GM18909 (cell line): ENCODE measurements at regions not wholly inside any gene's neighbourhood (a gene's known extent, or its start where the extent isn't known, plus 50 kb on each side); places are given as distances from the start of the nearest gene placed in this dataset.

Experiments
- ATAC-seq: cut with Tn5 transposase; IDR thresholded peaks from one replicate; pipeline ENCODE4 v1.9.1; 2021; ENCODE audit warnings: mild to moderate bottlenecking; ENCODE audit not compliant: unreplicated experiment, poor library complexity

DNA sequence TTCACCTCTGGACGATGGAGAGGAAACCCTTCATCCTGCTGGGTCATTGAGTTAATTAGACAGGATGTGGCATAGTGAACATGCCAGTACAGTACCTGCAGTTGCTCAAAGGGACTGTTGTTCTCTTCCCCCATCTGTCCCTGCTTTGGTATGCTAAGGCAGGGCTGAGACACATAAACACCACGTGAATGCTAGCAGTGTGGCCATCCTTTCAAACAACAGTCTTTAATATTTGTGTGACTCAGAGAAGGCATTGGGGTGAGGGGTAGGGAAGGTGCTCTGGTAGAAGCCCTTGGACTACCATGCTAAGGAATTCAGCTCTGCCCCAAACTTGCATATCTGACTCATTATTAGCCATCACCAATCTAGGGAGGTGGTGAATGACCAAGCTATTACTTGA, 180.2 kb upstream of the ZNF618 start:
- no peak for ATAC-seq

DNA sequence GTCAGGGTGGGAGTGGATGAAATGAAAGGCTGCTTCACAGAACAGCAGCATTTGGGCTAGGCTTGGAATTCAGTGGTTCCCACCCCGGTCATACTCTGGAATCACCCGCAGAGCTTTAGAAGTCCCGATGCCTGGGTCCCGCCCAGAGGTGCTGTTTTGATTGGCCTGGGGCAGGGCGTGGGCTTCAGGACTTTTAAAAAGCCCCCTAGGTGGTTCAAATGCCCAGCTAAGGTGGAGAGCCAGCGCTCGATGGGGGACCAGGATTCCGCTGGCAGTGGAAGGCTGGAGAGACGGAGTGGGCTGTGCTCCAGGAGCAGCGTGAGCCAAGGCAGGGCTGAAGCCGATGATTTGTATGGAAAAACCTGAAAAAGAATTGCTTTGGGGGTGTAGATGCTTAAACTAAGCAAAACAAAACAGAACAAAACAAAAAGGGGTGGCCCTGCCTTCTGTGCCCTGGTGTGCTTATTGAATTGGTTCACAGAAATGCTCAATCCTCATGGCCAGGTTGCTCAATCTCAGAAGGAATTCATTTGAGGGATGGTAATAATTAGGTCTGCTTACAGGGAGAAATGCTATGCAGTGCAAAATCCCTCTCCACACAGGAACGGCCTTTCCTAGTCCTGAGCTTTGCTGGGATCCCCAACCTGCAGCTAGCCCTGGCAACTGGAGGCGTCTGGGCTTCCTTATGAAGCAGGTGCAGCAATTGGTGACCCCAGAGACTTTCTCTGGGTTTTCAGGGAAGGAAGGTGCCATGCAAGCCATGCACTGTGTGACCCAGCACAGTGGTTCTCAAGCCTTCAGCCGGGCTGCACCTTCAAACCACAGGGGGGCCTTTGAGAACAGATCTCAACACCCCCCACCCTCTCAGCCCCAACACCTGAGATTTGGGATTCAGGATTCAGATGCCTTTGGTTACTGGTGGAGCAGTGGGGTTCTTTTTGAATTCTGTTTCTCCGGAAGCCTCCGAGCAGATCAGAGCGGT, 174.0 kb upstream of the ZNF618 start:
- no peak for ATAC-seq

DNA sequence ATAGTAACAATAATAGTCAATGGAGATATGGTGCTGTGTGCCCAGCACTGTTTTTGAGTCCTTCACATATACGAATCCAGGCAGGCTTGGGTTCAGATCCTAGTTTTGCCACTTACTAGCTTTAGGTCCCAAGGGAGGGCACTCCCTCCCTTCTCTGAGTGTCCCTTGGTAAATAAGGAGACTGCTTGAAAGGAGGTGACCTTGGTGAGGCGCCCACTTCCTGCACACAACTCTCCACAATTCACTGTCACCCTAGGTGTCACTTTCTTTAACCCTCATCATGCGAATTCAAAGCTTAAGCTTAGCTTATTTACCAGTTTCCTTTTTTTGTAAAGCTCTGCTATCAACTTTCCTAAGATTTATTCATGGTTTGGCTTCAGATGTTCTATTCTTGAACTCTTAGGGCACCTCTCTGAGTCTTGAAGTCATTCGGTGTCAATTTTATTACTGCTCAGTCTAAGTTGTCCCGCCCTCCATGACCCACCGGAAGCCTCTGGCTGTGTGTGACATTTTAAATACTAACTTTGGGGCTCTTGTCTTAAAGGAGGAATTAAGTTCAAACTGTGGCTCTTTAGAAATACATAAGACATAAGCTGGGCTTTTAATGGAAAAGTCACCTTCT, 170.7 kb upstream of the ZNF618 start:
- no peak for ATAC-seq

- no peak for ATAC-seq
Measured at GRCh38 chr9:113705928-113706519, 170.1 kb upstream of the ZNF618 start.

GRCh38 chr9:113707953-113708695, 168.0 kb upstream of the ZNF618 start:
- no peak for ATAC-seq

DNA sequence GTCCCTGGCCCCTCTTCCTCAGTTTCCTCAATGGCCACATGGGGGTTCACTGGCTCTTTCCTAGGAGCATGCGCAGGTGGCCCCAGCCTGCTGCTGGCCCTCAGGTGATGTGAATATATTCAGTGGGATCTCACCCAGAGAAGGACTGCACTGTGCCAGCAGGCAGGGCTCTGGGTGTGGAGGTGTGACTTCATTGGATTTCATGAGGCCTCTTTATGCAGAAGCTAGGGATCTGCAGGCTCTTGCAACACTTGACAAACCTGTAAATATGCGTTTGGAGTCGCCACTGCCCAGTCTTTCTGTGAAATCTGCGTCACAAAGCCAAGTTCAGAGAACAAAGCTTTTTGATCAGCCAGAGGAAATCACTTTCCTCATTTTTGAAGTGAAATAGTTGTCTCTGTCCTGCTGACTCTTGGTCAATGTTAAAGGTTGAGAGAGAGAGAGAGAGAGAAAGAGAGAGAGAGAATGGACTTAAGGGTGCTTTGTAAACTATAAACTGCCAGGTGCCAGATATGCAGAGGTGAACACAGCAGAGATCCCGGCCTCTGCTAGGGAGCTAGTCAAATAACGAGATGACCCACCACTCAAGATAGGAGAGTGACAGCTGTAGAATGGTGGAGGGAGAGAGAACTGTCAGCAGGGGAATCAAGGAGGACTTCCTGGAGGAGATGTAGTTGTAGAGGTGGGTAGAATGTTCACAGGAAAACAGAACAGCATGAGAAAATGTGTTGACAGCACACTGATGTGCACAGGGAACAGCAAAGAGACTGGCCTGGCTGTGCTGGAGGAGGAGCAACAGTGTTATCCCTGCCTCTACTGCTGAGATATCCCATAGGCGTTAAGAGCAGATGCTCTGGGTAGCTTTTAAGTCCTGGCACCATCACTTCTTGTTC, 167.0 kb upstream of the ZNF618 start:
- ATAC-seq: no peak

DNA sequence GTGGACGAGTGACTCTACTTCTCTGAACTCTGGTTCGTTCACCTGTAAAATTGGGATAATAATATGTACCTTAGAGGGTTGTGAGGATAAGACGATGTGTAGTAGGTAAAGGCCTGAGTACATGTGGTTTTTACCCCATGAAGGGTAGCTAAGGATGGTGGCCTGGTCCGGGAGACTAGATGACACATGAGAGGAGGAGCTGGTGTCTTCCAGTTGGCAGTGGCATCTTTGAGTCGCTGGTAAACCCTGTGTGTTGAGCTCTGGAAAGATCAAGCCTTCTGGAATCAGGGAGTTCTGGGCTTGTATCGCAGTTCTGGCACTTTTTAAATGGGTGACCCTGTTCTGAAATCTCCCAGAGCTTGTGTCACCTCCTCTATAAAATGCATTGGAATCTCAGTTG, 166.4 kb upstream of the ZNF618 start:
- no peak for ATAC-seq

- no peak for ATAC-seq
Measured at GRCh38 chr9:113711251-113711650, 164.9 kb upstream of the ZNF618 start.

DNA sequence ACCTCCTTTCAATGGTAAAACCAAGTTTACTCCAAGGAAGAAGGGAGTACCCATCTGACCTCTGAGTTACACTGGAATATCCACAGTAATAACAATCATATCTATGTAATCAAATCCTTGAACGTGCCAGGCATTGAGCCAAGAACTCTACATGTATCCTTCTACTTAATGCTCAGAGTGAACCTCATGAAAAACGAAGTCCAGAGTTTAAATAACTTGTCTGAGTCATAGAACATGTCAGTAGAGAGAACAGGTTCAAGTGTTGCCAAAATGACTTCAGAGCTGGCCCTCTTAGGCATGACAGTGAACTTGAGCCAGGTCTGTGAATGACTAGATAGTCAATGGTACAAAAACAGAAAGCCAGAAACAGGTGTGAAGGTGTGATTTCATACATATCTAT, 164.1 kb upstream of the ZNF618 start:
- no peak for ATAC-seq

DNA sequence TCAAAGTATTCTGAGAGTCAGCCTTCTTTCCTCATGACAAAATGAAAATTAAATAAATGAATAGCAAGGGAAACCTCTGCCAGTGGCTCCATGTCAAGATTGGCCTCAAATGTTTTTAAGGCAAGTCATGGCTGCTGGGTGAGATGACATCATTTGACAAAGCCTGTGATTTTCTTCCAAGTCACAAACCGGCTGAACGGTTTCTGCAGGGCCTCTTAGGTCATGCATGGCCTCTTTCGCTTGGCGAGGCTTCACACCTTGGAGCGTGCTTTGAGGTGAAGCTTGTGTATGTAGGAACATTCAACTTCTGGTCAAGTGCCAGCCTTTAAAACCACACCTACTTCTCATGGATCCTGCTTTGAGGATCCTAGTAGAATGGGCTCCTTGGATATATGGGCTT, 161.0 kb upstream of the ZNF618 start:
- ATAC-seq: no peak

DNA sequence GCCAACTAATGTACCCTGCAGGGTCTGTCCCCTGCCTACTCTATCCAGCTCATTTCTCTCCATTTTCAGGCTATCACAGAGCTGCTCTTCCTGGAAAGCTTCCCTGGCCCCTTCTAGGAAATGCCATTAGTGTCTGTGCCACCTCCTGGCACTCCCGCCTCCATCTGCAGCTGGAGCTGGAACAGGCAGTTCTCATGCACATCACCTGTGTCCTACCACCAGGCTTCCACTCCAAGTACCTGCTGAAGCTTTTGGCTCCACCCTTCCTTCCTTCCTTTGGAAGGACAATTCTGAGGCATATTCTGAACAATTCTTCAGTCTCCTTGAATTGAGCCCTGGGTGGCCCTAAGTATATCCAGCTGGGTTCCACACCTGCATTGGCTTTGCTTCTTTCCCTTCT, 156.2 kb upstream of the ZNF618 start:
- no peak for ATAC-seq

GRCh38 chr9:113720495-113720894, 155.6 kb upstream of the ZNF618 start:
- no peak for ATAC-seq

DNA sequence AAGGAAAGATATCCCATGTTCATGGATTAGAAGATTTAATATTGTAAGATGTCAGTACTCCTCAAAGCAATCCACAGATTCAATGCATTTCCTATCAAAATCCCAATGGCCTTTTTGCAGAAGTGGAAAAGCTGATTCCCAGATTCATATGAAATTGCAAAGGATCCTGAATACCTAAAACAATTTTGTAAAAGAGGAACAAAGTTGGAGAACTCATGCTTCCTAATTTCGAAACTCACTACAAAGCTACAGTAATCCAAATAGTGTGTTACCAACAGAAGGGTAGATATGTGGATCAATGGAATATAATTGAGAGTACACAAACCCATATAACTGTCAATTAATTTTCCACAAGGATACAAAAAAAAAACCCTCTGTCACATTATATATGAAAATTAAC, 154.3 kb upstream of the ZNF618 start:
- ATAC-seq: no peak

DNA sequence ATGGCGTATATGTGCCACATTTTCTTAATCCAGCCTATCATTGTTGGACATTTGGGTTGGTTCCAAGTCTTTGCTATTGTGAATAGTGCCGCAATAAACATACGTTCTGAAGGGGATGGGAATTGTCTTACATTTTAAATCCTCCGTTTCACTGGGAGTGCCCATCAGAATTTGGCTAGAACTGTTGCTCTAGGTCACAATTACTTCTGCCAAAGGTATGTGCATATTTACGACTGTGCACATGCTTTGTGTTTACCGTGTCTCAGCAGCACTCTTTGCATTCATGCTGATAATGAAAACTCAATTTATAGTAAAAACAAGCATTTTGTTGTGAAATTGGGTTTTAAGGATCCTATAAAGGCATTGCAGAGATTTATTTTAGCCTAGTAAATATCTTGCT, 151.9 kb upstream of the ZNF618 start:
- ATAC-seq: no peak

GRCh38 chr9:113728989-113729388, 147.1 kb upstream of the ZNF618 start:
- no peak for ATAC-seq

- ATAC-seq: no peak
Measured at GRCh38 chr9:113734826-113735225, 141.3 kb upstream of the ZNF618 start.

DNA sequence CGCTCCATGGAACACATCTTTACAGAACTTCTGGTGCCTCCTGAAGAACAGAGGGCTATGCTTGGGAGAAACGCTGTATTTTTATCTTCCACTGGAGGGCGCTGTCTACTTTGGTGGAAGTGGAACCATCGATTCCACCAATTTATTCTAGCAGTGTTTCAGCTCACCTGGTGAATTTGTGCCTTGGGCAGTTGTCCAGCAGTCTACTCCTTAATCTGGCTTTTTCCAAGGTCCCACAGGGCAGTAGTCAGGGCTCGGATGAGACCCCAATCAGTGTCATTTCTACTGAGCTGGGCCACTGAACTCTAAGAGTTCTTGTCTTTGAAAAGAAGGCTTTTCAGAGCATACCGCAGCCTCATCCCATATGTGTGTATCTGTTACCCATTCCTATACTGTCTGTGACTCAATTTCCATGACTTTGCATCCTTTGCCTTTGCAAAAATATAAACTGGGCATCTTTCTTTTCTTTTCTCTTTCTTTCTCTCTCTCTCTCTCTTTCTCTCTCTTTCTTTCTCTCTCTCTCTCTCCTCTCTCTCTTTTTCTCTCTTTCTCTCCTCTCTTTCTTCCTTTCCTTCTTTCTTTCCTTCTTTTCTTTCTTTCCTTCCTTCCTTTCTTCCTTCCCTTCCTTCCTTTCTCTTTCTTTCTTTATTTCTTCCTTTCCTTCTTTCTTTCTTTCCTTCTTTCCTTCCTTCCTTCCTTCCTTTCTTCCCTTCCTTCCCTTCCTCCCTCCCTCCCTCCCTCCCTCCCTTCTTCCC, 138.4 kb upstream of the ZNF618 start:
- ATAC-seq: no peak

DNA sequence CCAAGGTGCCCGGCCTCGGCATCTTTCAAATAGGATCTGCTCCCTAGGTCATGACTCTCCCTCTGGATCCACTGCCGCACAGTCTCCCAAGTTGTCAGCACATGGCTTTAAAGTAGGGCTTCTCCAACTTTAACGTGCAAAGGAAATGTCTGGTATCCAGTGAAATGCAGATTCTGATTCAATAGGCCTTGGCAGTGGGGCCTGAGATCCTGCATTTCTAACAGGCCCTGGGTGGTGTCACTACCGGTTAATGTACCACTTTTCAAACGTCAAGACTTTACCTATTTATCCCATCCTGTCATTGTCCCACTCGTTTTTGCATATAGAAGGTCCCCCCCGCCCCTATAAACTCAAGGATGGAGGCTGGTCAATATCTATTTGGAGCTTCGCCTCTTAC, 137.6 kb upstream of the ZNF618 start:
- ATAC-seq: no peak
